NB4 (cell line): ENCODE measurements at regions not wholly inside any gene's neighbourhood (a gene's known extent, or its start where the extent isn't known, plus 50 kb on each side); places are given as distances from the start of the nearest gene placed in this dataset.
A peak's percentile ranks its signal among the peaks of the same experiment; 100 is the strongest.
"Not testable (repeated sequence)": the region's sequence is repeated elsewhere in the genome, so short reads cannot be mapped to it uniquely, and the experiment has no call there.

Experiments used
- DNase-seq: peaks from one replicate; pipeline ENCODE4 v3.0.0; 2010; ENCODE audit warnings: low read depth
- H3K4me3 ChIP-seq: one replicate; pipeline ENCODE4 v1.5.1; 2011; ENCODE audit warnings: mild to moderate bottlenecking, low read depth, low read length, moderate library complexity
- CTCF ChIP-seq: IDR thresholded peaks from one replicate; pipeline ENCODE4 v1.5.1; 2012; ENCODE audit warnings: low read depth, low read length
- MAX ChIP-seq: IDR thresholded peaks from 2 replicates; pipeline ENCODE4 v1.6.1; 2011; ENCODE audit warnings: low read depth, low read length
- MYC ChIP-seq: IDR thresholded peaks from 2 replicates; pipeline ENCODE4 v1.6.1; 2011; ENCODE audit warnings: low read depth, low read length
- POLR2A ChIP-seq: IDR thresholded peaks from 2 replicates; pipeline ENCODE4 v1.6.1; 2011; ENCODE audit warnings: mild to moderate bottlenecking; ENCODE audit not compliant: insufficient read length; ENCODE audit errors: extremely low read depth

GRCh38 chr4:156512622-156513021, 459.0 kb downstream of the PDGFC start:
- TF ChIP-seq MAX (no peak), CTCF (no peak), MYC (no peak), POLR2A (no peak)
- DNase-seq = no peak
- no peak overlapping the region for H3K4me3 ChIP-seq

- H3K4me3 ChIP-seq, DNase-seq: not testable (repeated sequence)
These were observed 461.7 kb downstream of the PDGFC start for GRCh38 chr4:156509921-156510320.

GRCh38 chr4:156505341-156505955, 466.2 kb downstream of the PDGFC start:
- TF ChIP-seq POLR2A = no peak
- no peak for TF ChIP-seq MYC
- TF ChIP-seq MAX = no peak
- TF ChIP-seq CTCF = no peak

GRCh38 chr4:156503119-156503518, 468.5 kb downstream of the PDGFC start:
- no peak for DNase-seq
- TF ChIP-seq MYC (no peak), MAX (no peak), POLR2A (no peak), CTCF (no peak)
- H3K4me3 ChIP-seq = no peak overlapping the region

More at GRCh38 chr4:156505341-156505955, 466.2 kb downstream of the PDGFC start:
- no peak overlapping the region for H3K4me3 ChIP-seq
- DNase-seq = peak; percentile 76

GRCh38 chr4:156501962-156502361, 469.6 kb downstream of the PDGFC start:
- TF ChIP-seq CTCF (no peak), POLR2A (no peak), MAX (no peak), MYC (no peak)
- H3K4me3 ChIP-seq = no peak overlapping the region
- DNase-seq = no peak

GRCh38 chr4:156499684-156500083, 471.9 kb downstream of the PDGFC start:
- no peak overlapping the region for H3K4me3 ChIP-seq
- no peak for TF ChIP-seq CTCF
- TF ChIP-seq MYC = no peak
- no peak for TF ChIP-seq POLR2A
- no peak for DNase-seq
